GM18520 (cell line): ENCODE measurements at regions not wholly inside any gene's neighbourhood (a gene's known extent, or its start where the extent isn't known, plus 50 kb on each side); places are given as distances from the start of the nearest gene placed in this dataset.

Experiments used
- ATAC-seq: cut with Tn5 transposase; IDR thresholded peaks from one replicate; pipeline ENCODE4 v1.9.1; 2021; ENCODE audit not compliant: unreplicated experiment

DNA sequence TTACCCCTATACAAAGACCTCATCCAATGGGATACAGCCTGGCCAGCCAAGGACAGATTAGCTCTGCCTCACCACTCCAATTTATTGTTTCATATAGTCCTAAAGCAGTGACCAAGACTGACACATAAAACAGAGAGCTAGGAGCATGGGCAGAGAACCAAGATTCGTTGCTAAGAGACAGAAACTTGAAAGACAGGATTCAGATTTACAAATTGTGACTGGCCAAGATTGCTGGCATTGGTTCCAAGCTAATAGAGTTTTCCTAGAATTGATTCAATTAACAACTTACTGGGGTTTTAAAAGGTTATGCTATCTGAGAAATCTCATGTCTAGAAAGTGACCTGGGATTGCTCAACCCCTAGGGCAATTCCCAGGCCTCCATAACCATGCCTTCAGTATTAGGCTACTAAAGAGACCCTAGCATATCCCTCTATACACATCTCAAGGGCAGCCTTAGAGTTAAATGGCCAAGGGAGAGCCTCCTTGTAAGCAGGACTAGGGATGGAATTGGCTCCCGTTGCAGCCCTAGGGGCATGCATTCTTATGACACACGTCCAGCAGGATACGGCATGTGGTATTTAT is 75.6 kb downstream of the ICOS start:
- ATAC-seq = no peak

DNA sequence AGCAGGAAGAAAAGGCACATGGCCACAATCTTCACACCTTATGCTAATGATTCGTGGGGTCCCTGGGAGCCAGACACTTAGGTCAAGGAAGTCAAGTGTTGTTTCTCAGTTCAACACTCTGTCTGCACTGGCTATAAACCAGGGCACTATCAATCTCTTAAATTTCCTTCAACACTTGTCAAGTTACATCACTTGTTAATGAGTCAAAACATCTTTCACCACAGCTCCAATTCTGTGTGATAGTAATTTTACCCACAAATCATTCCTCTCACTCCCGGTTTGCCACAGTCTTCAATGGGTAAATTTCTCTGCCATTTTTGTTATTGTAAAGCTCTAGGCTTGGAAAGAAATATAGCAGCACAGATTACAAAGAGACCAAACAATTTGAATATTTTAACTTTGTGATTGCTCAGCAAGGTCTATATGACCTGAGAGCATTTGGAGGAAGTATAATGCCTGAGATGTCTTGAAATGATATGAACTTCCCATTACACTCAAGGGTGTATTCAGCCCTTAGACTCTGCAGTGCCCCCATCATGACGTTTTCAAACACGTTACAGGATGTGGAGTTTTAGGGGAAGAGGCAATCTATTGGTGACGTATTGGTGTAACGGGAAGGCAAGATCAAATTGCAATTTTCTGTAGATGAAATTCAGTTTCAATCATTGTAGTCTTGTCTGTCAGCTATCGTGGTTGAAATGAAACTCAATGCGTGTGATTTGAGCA is 78.7 kb downstream of the ICOS start:
- no peak for ATAC-seq

DNA sequence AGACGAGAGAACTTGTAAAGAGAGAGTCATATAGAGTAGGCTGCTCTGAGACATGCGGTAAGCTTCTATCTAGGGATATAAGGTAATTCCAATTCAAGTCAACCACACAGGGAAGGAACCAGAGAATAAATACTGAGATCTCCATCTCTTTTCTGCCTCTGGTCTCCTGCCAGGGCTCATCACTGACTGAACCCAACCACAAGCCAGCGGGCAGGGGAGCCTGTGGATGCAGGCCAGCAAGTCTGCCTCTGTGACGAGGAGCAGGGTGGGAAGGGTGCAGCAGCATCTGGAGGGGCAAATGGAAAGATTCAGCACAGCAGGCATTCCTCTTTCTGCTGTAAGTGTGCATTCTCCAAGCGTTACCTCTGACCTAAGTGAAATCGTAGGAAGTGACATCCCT is 82.2 kb downstream of the ICOS start:
- no peak for ATAC-seq

DNA sequence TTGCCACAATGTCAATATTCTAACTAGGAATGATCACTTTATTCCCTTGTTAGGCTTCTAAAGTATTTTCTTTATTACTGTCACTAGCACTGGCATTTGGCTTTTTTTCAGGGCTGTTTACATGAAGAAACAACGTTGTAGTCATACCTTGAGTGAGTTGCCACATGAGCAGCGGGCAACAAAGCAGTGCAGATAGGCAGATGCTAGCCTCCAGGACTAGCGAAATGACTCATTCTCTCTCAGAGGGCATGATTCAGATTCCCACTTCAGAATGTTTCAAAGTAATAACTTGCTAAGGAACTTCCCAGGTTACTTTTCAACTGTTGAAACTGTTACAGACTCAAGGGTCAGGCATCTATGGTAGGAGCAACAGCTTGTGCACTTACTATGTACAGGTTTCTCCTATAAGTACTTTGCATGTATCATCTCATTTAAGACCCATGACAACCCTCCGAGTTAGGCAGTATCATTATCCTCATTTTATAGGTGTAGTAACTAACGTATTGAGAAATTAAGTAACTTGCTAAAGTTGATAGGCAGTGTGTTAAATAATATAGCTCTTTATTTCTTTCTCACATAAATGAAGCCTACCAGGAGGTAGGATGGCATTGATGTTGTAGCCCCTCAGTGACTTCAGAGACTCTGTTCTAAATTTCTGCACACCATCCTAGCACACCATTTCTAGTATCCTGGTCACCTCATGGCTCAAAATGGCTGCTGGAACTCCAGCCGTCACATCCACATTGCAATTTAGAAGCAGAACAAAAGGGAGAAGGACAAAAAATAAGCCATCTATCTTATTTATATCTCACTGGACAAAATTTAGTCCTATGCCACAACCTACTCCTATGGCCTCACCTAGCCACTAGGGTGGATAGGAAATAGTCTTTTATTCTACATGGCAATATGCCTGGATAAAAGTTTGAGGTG is 83.3 kb downstream of the ICOS start:
- ATAC-seq = peak; percentile 90

DNA sequence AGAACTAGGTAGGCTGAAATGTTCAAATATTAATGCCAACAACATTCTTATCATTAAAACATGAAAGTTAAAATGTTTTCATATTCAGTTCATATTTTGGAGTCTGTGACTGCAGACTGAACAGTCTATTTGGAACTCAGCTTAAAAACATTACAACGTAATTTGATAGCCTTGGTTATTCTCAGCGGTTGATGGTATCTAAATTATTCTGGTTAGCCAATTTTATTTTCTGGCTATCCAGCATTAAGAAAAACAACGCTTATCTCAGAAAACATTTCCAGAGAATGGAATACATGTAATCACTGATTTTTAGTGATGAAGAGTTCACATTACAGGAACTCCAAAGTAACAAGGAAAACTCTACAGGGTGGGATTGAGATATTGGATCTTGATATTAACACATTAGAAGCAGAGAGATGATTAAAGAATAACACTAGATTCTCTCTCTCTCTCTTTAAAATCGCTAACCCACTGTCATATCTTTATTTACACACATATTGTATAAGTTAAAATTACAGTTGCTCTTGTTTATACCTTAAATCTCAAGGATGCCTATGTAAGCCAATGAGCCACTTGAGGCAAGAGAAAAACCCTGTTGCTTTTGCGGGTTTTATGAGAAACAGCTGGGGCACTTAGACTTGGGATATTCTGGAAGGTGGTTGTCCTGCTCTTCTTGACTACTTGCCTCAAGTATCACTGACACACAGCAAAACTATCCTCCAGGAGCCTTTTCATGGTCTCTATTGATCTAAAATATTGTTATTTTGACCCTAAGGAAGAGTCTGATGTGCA is 84.9 kb downstream of the ICOS start:
- no peak for ATAC-seq

DNA sequence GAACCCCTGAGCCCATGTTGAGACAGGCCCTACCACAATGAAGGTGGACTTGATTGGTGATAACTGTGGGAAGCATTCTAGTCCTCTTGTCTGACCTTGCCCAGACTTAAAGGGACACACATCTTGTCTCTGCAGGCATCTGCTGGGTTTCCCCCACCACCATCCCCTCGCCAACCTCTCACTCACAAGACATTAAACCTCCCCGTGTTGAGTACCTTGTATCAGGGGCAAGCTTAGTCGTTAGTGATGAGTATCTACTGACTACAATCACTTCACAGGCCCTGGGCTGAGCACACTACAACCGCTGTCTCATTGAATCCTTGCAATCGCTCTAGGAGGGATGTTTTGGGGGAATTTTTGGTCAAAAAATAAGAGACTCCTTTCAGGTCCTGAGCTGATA is 86.0 kb downstream of the ICOS start:
- ATAC-seq = no peak

DNA sequence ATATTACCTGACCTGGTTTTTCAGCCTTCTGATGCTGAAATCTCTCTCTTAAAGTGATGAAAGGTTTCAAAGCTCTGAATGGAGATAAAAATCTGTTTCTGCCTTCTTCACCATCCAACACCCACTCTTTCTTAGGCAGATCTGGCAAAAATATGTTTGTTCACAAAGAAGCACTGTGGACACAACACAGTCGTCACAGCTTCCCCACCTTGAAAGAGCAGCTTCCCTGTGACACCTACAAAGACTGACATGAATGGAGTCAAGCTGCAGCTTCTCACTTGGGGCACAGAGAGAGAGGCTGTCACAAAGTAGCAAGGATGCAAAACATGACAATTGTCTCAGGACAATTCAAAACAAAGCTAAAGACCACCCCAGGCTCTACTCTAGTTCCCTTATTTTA is 86.5 kb downstream of the ICOS start:
- ATAC-seq = no peak

DNA sequence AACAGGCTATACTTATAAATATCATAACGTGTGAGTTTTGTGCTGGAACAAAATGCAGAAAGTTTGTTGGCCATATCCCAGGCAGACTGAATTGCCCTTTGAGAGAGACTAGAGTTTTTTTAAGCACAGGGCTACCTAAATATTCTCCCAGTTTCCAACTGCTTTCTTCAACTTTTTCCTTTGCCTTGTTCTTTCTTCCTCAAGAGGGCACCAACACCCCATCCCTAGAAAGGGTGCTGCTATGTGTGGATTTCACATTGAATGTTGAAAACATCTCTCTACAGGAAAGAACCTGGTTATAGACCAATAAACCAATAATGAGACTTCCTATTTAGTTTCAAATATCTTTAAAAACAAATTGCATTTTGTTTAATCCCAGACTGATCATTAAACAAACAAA is 87.9 kb downstream of the ICOS start:
- ATAC-seq = no peak

DNA sequence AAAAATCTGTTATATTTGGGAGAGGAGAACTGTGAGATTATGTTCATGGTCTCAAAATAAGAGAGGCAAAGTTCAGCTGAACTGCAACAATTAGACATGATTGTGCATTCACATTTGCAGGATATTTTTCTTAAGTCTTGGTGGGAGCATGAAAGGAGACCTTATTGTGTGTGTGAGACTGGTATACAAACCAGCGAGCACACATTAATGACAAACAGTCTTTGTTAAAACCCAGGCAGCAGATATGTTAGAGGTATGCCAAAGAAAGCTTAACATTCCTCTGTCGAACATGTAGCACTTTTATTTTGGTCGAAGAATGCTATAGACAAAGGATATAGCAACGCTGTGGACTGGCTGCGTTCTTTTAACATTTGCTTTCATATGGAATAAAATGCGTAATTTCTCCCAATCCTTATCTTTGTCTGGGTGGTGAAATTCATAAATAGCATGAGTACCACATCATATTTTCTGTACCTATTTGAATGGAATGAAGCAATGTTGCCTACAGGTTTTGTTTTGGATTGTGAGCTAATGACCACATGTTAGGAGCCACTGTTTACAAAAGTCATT is 88.4 kb downstream of the ICOS start:
- no peak for ATAC-seq

DNA sequence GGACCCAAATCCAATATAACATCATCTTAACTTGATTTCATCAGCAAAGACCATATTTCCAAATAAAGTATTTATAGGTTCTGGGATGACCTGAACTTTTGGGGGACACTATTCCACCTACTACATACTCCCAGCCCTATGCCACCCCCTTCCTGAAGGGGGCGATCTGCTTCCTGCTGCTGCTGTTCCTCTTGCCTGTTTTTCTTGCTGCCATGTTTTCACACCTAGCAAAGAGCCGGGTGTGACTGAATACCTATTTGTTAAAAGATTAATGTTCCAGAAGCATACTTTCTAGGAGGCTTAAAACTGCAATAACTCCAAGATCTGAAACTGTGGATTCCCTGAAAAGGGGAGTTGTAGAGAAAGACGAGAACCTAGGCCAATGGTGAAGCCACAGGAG is 89.7 kb downstream of the ICOS start:
- no peak for ATAC-seq

DNA sequence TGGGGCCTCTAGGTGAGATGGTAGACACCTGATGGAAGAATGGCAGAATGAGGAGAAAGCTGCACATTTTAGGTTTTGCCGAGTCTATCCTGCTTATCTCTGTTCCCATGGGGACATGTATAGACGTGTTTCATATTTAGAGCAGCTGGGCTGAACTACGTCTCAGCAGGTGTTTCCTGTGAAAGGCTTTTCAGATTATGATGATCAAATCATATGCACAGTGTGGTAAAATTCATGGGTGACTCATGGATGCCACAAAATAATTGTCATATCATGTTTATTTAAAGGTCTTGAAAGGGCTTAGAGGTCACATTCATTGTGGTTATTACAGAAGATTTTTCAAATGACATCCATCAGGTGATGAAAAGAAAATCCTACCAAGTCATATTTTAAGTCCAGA is 90.5 kb downstream of the ICOS start:
- peak; percentile 97 for ATAC-seq

DNA sequence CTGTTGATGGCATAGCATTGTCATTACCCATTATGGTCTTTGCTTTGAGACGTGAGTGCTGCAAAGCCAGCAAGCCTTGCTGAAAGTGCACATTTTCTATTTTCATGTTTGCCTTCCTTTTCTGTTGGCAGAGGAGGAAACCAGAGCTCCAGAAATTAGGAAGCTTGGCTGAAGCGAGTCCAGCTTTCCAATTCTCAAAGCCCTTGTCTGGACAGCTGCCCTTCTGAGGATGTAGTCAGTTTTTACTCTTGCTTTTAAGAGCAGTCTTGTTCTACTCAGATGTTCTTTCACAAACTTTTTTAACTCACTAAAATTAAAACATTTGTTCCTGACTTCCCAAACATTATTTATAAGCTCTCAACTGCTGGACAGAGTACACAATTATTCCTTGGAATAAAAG is 93.8 kb downstream of the ICOS start:
- no peak for ATAC-seq

DNA sequence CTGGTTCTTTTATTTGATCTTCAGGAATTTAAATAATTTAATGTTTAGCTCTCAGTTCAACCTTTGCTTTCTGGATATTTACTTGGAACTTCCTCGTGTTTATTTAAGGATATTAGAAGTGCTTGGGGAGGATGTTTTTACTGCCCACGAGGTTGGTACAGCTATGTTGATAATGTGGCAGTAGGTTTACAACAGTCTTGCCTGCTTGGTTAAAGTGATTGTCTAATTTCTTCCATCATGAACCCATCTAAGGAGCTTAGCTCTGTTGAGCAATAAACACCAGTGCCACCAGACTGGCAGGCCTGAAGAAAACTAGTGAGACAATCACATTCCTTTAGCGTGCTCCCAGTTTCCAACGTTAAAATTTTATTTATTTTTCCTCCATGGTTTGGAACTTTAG is 94.5 kb downstream of the ICOS start:
- ATAC-seq = no peak

DNA sequence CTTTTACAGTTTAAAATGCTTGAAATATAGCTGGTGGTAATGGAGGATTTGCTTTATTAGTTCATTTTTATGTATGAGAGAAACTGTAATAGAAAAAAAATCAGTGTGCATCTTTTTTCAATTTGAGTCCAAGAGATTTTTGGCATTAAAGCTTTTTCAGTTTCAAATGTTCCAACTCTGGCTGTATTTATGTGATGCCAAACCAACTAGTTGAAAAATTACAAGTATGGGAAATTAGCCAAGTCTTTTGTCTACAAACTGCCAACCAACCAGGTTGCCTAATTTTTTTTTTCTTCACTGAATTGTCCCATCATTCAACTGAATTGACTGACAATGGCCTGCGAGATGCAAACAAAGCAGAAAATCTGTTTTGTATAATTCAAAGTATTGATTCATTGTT is 95.7 kb downstream of the ICOS start:
- ATAC-seq = no peak

DNA sequence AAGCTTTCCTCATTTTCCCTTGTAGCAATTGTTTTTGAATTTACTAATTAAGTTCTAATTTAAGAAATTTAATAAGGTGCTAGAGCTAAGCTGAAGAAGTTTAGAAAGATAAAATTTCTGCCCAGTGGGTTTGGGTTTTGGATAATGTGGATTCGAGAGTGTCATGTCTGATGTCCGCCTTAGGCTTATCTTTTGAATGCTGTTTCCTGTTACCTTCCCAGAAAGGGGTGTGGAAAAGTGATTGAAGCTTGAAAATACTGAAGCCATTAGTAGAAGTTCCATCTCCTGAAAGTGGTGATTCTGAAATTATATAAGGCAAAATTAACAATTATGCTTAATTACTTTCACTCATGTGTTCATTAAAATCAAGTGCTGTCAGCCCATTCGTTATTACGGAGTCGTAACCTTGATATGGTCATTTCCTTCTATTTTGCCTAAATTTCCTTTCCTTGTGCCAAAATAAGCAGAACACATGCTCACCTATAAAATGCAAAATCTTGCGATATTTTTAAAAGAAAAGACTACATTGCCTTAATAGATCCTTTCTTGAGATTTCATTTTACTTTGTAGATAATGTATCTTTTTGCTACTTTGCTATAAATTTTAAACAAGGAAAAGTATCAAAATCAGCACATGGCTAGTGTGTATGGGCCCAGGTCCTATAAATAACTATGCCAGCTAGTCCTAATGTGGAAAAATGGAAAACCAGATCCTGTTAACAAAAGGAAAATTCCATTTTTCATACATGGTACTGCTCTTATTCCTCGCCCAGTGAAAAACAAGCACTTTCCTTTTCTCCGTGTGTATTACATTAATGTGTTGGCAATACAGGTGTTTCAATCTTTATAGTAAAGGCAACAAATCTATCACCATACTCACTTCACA is 97.3 kb downstream of the ICOS start:
- no peak for ATAC-seq

DNA sequence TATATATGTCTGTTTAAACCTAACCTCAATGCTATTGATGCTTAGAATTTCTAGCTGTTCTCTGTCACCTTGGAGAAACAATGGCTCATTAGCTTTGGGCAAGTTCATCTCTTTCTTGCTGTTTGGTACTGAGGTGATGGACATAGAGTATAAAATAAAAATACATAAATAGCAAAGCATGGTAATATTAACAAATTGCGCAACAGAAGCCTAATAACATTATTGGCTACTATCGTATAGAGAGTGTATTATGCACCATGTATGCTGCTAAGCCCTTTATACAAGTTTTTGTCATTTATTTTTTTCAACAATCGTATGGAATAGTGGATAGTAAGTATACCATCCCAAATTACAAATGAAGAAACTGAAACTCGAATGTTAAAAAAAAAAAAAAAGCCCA is 100.1 kb downstream of the ICOS start:
- no peak for ATAC-seq

DNA sequence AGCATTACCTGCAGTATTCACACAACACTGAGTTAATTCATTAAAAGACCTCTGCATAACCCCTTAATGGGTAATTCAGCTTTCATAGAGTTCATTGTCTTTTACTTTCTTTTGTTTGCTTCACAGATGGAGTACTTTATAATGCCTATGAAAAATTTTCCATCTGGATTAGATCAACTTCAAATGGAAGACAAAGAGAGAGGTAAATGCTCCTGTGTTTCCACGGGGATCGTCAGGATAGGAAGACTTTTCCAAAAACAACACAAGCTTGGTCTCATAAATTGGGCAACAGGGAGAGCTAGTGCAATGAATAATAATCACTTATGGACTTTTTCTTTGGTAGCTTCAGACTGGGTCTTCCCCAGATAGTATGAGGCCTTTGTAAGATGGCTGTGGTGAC is 100.7 kb downstream of the ICOS start:
- no peak for ATAC-seq

DNA sequence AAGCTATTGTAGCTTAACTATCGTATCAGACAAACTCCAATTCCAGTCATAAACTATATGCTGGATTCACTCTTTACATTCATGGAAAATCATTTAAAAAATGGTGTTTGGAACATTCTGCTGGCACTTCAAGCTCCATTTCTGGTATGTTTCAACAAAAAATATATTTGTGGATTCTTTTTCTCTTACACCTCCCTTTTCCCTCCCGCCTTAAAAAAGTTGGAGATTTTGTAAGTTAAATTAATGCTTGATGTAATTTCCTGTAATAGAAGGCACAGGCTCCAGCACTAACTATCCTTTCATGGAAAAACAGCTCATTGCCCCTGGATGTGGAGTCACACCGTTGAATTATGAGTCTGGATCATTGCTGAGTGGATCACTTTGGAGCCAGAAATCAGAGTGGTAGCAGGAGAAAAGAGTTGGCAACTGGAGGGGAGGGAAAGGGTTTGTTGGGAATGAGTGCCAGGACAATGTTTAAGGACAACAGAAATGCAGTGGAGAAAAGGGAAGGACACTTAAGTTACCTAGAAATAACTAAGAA is 102.8 kb downstream of the ICOS start:
- no peak for ATAC-seq

DNA sequence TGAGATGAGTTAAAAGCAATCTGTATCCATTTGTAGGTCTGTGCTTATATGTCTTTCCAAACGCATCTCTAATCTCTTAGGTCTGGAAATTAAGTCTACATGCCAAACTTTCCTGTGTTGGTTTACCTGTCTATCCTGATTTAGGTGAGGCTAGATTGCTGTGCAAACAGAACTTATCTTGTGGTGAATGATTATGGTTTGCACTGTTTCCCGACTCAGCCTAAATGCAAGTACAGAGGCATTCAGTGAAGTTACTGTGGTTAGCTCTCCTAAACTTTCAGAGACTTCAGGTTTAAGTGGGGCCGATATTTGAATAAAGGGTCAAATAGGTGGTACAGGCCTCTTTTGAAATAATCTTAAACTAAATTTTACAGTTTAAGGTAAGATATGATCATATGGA is 103.5 kb downstream of the ICOS start:
- ATAC-seq = no peak

DNA sequence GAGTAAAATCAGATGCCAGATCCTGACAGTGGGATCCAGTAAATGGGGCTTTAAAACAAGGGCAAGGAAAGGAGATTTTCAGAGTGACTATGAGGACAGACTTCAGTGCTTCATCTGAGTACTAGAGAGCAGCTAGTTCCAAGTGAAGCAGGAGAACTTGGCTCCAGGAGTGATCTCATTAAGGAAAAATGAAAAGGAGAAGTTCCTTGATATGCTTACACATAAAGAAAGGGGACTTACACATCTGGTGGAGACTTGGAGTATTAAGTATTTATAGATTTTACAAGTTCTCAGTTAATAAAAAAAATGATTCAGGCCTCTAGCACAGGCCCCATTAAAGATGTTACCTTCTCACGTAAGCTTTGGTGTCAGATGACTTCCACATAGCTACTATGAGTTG is 105.8 kb downstream of the ICOS start:
- no peak for ATAC-seq
